ENCODE measurements at regions not wholly inside any gene's neighbourhood (a gene's known extent, or its start where the extent isn't known, plus 50 kb on each side); places are given as distances from the start of the nearest gene placed in this dataset.

DNA sequence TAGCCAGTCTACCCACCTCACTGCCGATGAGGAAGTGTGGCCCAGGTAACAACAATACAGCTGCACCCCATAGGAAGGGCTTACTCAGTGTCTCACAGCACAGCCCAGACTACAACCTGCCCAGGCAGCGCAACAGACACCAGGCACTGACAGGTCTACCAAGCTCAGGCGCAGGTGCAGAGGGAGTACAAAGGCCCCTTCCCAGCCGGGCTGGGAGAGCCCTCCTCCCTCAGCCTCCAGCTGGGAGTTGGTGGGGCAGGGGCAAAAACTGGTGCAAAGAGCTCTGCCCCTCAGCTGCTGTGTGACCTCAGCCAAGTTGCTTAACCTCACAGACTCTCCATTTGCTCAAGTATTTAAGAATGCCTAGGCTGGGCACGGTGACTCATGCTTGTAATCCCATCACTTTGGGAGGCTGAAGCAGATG lies 112.6 kb upstream of the LHX1 start:
- TF ChIP-seq EZH2 (IDR thresholded peaks at IDR 0.05; ENCODE audit: borderline replicate concordance, insufficient read depth, low read depth, low read length, poor library complexity, severe bottlenecking): no peak
- TF ChIP-seq, protein P1, sequence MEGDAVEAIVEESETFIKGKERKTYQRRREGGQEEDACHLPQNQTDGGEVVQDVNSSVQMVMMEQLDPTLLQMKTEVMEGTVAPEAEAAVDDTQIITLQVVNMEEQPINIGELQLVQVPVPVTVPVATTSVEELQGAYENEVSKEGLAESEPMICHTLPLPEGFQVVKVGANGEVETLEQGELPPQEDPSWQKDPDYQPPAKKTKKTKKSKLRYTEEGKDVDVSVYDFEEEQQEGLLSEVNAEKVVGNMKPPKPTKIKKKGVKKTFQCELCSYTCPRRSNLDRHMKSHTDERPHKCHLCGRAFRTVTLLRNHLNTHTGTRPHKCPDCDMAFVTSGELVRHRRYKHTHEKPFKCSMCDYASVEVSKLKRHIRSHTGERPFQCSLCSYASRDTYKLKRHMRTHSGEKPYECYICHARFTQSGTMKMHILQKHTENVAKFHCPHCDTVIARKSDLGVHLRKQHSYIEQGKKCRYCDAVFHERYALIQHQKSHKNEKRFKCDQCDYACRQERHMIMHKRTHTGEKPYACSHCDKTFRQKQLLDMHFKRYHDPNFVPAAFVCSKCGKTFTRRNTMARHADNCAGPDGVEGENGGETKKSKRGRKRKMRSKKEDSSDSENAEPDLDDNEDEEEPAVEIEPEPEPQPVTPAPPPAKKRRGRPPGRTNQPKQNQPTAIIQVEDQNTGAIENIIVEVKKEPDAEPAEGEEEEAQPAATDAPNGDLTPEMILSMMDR (IDR thresholded peaks at IDR 0.05): no peak
- no peak overlapping the region for H2AFZ ChIP-seq (ENCODE audit: insufficient read depth, low read depth, low read length, poor library complexity, severe bottlenecking)
- H4K20me1 ChIP-seq (ENCODE audit: control insufficient read depth, insufficient read depth, low read length, poor library complexity, severe bottlenecking): no peaks in the 10 kb centered on the region
- CTCF ChIA-PET: no interaction called here
- DNase-seq (no peak), ATAC-seq (ENCODE audit: low read depth) (no peak)
- Mint-ChIP-seq H3K4me3 (no peak overlapping the region), H3K27ac (no peak overlapping the region), H3K27me3 (peaks cover 56% of the 10 kb centered on the region), H3K4me1 (no peaks in the 10 kb centered on the region), H3K9me3 (ENCODE audit: insufficient read depth) (no peaks in the 10 kb centered on the region)
- no peaks in the 10 kb centered on the region for H3K4me1 ChIP-seq (ENCODE audit: control insufficient read depth in 2 of 2, insufficient read depth in 2 of 2, low read length in 2 of 2)
- no peaks in the 10 kb centered on the region for H3K36me3 ChIP-seq (replicated peaks in 1 of 2; ENCODE audit: control extremely low read depth in 1 of 2, control insufficient read depth in 1 of 2, extremely low read depth in 1 of 2, insufficient read depth in 2 of 2, low read length in 1 of 2)
- H3K79me2 ChIP-seq (ENCODE audit: control insufficient read depth, insufficient read depth, low read length): no peaks in the 10 kb centered on the region
- no peaks in the 10 kb centered on the region for H3K9me3 ChIP-seq (ENCODE audit: control extremely low read depth in 1 of 3, control insufficient read depth in 2 of 3, insufficient read depth in 1 of 3, low read length in 2 of 3)
- intact Hi-C loops (cut with micrococcal nuclease): no loop called here
- no peak overlapping the region for H3K9ac ChIP-seq (ENCODE audit: low read length)
- peaks cover 0 to 29% (median 10%) of the 10 kb centered on the region in 4 experiments for H3K27me3 ChIP-seq (replicated peaks in 1 of 4; ENCODE audit: control extremely low read depth in 1 of 4, control insufficient read depth in 3 of 4, insufficient read depth in 4 of 4, low read length in 3 of 4)
- no peak overlapping the region for H3K27ac ChIP-seq (ENCODE audit: low read length in 2 of 2)
- no peak overlapping the region for H3K4me2 ChIP-seq (replicated peaks; ENCODE audit: low read depth, low read length, poor library complexity, severe bottlenecking)
- POLR2A ChIA-PET: no interaction called here
- 85% methylated on average over 2 of the region's 5 CpGs for WGBS (ENCODE audit: insufficient coverage)
- H3K4me3 ChIP-seq (ENCODE audit: control extremely low read depth in 1 of 5, extremely low read depth in 1 of 5, insufficient read depth in 1 of 5, low read depth in 2 of 5, low read length in 4 of 5): no peak overlapping the region

DNA sequence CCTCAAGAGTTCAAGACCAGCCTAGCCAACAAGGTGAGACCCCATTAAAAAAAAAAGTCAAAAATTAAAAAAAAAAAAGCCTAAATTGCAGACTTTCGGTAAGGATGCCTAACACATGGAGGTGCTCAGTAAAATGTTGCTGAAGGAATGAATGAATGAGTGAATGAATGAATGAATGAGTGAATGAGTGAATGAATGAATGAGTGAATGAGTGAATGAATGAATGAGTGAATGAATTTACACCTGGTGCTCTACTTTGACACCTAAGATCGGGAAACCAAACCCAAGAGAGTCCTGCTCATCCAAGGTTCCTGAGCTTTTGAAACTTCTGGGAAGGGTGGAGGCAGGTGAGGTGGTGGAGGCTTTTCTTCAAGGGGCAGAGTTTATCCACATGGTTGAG lies 112.2 kb upstream of the LHX1 start:
- peaks cover 0 to 29% (median 10%) of the 10 kb centered on the region in 4 experiments for H3K27me3 ChIP-seq (replicated peaks in 1 of 4; ENCODE audit: control extremely low read depth in 1 of 4, control insufficient read depth in 3 of 4, insufficient read depth in 4 of 4, low read length in 3 of 4)
- Mint-ChIP-seq H3K4me3 (no peak overlapping the region), H3K27me3 (peaks cover 56% of the 10 kb centered on the region), H3K4me1 (no peaks in the 10 kb centered on the region), H3K27ac (no peak overlapping the region), H3K9me3 (ENCODE audit: insufficient read depth) (no peaks in the 10 kb centered on the region)
- POLR2A ChIA-PET: no interaction called here
- H3K4me2 ChIP-seq (replicated peaks; ENCODE audit: low read depth, low read length, poor library complexity, severe bottlenecking): no peak overlapping the region
- CTCF ChIA-PET: no interaction called here
- no peak overlapping the region for H2AFZ ChIP-seq (ENCODE audit: insufficient read depth, low read depth, low read length, poor library complexity, severe bottlenecking)
- ATAC-seq (ENCODE audit: low read depth): no peak
- 95% methylated on average over 2 of the region's 2 CpGs for WGBS (ENCODE audit: insufficient coverage)
- H3K9me3 ChIP-seq (ENCODE audit: control extremely low read depth in 1 of 3, control insufficient read depth in 2 of 3, insufficient read depth in 1 of 3, low read length in 2 of 3): no peaks in the 10 kb centered on the region
- H3K4me1 ChIP-seq (ENCODE audit: control insufficient read depth in 2 of 2, insufficient read depth in 2 of 2, low read length in 2 of 2): no peaks in the 10 kb centered on the region
- H3K36me3 ChIP-seq (replicated peaks in 1 of 2; ENCODE audit: control extremely low read depth in 1 of 2, control insufficient read depth in 1 of 2, extremely low read depth in 1 of 2, insufficient read depth in 2 of 2, low read length in 1 of 2): no peaks in the 10 kb centered on the region
- no peak overlapping the region for H3K9ac ChIP-seq (ENCODE audit: low read length)
- intact Hi-C loops (cut with micrococcal nuclease): no loop called here
- TF ChIP-seq EZH2 (IDR thresholded peaks at IDR 0.05; ENCODE audit: borderline replicate concordance, insufficient read depth, low read depth, low read length, poor library complexity, severe bottlenecking): no peak
- no peak overlapping the region for H3K4me3 ChIP-seq (ENCODE audit: control extremely low read depth in 1 of 5, extremely low read depth in 1 of 5, insufficient read depth in 1 of 5, low read depth in 2 of 5, low read length in 4 of 5)
- H3K27ac ChIP-seq (ENCODE audit: low read length in 2 of 2): no peak overlapping the region
- no peak for DNase-seq
- no peaks in the 10 kb centered on the region for H4K20me1 ChIP-seq (ENCODE audit: control insufficient read depth, insufficient read depth, low read length, poor library complexity, severe bottlenecking)
- H3K79me2 ChIP-seq (ENCODE audit: control insufficient read depth, insufficient read depth, low read length): no peaks in the 10 kb centered on the region

All from B cell (primary cell).